HCT116 (cell line): ENCODE measurements at regions not wholly inside any gene's neighbourhood (a gene's known extent, or its start where the extent isn't known, plus 50 kb on each side); places are given as distances from the start of the nearest gene placed in this dataset.

Source experiments
- ATAC-seq: fragments of 200-7000 bp; cut with Tn5 transposase; 2 replicates; pipeline ENCODE4 v1.9.1; 2020; ENCODE audit warnings: mild to moderate bottlenecking, moderate library complexity
- BruUV-seq: library from RNA; stranded (reverse); fragments of 400-500 nt; replicated peaks from 2 replicates; lab custom pipeline; 2021; lab: Mats Ljungman, UMichigan
- CTCF ChIA-PET: fragments of 300-600 bp; sonication (Branson Sonifier 250); formaldehyde crosslinking; loops from one replicate; lab custom pipeline; 2021; ENCODE audit warnings: antibody characterized with exemption; lab: Charles Lee
- POLR2A ChIA-PET: fragments of 300-600, 350-600 bp; sonication (Branson Sonifier 250); formaldehyde crosslinking; loops from one replicate; lab custom pipeline; 2021; ENCODE audit warnings: antibody characterized with exemption; lab: Charles Lee
- RAD21 ChIA-PET, 2 experiments: fragments of 300-600 bp; sonication (Branson Sonifier 250); formaldehyde crosslinking; loops; one replicate each; lab custom pipeline; 2023; ENCODE audit warnings: low total read pairs in 2 of 2; ENCODE audit not compliant: uncharacterized antibody in 2 of 2, unreplicated experiment in 2 of 2, low non-redundant PET in 1 of 2; lab: Charles Lee
- DNase-seq: peaks from one replicate; pipeline ENCODE4 v3.0.0-alpha.2; 2010; ENCODE audit warnings: low read depth, low spot score
- H2AFZ ChIP-seq: fragments of 200-600 bp; shearing (Covaris generic), sonication (generic); 2 replicates; pipeline ENCODE4 v1.6.1; 2017; ENCODE audit warnings: low read depth, mixed run types, mixed read lengths, antibody characterized with exemption, low read length; ENCODE audit not compliant: poor library complexity, severe bottlenecking
- H3K27ac ChIP-seq: 2 replicates; pipeline ENCODE4 v1.5.1; 2012; ENCODE audit warnings: low read depth, low read length
- H3K27me3 ChIP-seq: fragments of 200-600 bp; sonication (generic); 2 replicates; pipeline ENCODE4 v1.6.1; 2016; ENCODE audit warnings: mixed run types, low read length, mixed read lengths; ENCODE audit not compliant: insufficient read depth
- H3K36me3 ChIP-seq, 2 experiments: fragments of 200-500 bp in 1 of 2; fragments of 200-600 bp in 1 of 2; sonication (Bioruptor generic) in 1 of 2; sonication (generic) in 1 of 2; 2 replicates each; pipeline versions ENCODE4 v1.5.1 to v1.6.1; 2014 to 2016; ENCODE audit warnings: low read length in 2 of 2, inconsistent platforms in 1 of 2, mixed read lengths in 1 of 2, mixed run types in 1 of 2; ENCODE audit not compliant: insufficient read depth in 2 of 2, control insufficient read depth in 1 of 2
- H3K4me1 ChIP-seq, 2 experiments: fragments of 200-600 bp in 1 of 2; sonication (generic) in 1 of 2; 2 replicates each; pipeline versions ENCODE4 v1.5.1 to v1.6.1; 2012 to 2017; ENCODE audit warnings: low read length in 2 of 2, inconsistent platforms in 1 of 2, mild to moderate bottlenecking in 1 of 2, mixed read lengths in 1 of 2, mixed run types in 1 of 2, moderate library complexity in 1 of 2; ENCODE audit not compliant: insufficient read depth in 2 of 2, control insufficient read depth in 1 of 2
- H3K4me2 ChIP-seq: fragments of 200-600 bp; sonication (generic); 2 replicates; pipeline ENCODE4 v1.6.1; 2017; ENCODE audit warnings: mixed run types, low read length, mixed read lengths
- H3K4me3 ChIP-seq, 2 experiments: fragments of 200-600 bp in 1 of 2; sonication (generic) in 1 of 2; replicated peaks in 1 of 2; 2 replicates each; pipeline ENCODE4 v1.5.1; 2011 to 2016; ENCODE audit warnings: low read length in 2 of 2, control low read depth in 1 of 2, low read depth in 1 of 2, mild to moderate bottlenecking in 1 of 2, mixed read lengths in 1 of 2, mixed run types in 1 of 2
- H3K79me2 ChIP-seq: fragments of 200-600 bp; sonication (generic); 2 replicates; pipeline ENCODE4 v1.6.1; 2017; ENCODE audit warnings: mild to moderate bottlenecking, mixed run types, low read length, moderate library complexity, mixed read lengths; ENCODE audit not compliant: insufficient read depth
- H3K9ac ChIP-seq: fragments of 200-600 bp; sonication (generic); 2 replicates; pipeline ENCODE4 v1.6.1; 2016; ENCODE audit warnings: low read length, mixed read lengths
- H3K9me2 ChIP-seq: fragments of 200-600 bp; sonication (generic), shearing (Covaris generic); 2 replicates; pipeline ENCODE4 v1.6.1; 2017; ENCODE audit warnings: mixed run types, mild to moderate bottlenecking, moderate library complexity; ENCODE audit not compliant: insufficient read depth
- H3K9me3 ChIP-seq, 2 experiments: fragments of 200-500 bp in 1 of 2; fragments of 200-600 bp in 1 of 2; sonication (Bioruptor generic) in 1 of 2; sonication (generic) in 1 of 2; 2 replicates each; pipeline ENCODE4 v1.6.1; 2014 to 2017; ENCODE audit warnings: low read length in 2 of 2, mixed read lengths in 2 of 2, inconsistent platforms in 1 of 2, low read depth in 1 of 2, mild to moderate bottlenecking in 1 of 2, mixed run types in 1 of 2, moderate library complexity in 1 of 2; ENCODE audit not compliant: control insufficient read depth in 1 of 2, insufficient read depth in 1 of 2
- H4K20me1 ChIP-seq: fragments of 200-600 bp; sonication (generic), shearing (Covaris generic); 2 replicates; pipeline ENCODE4 v1.6.1; 2017; ENCODE audit warnings: mixed run types, mild to moderate bottlenecking, moderate library complexity; ENCODE audit not compliant: insufficient read depth
- CEBPB ChIP-seq: IDR thresholded peaks from 2 replicates; pipeline ENCODE4 v1.6.1; 2012; ENCODE audit warnings: low read depth
- EGR1 ChIP-seq: IDR thresholded peaks from 2 replicates; pipeline ENCODE4 v1.6.1; 2012; ENCODE audit warnings: low read depth
- EZH2 ChIP-seq: fragments of 200-600 bp; sonication (generic); IDR thresholded peaks from 2 replicates; pipeline ENCODE4 v1.6.1; 2017; ENCODE audit warnings: antibody characterized with exemption, mixed run types
- EZH2phosphoT487 ChIP-seq: fragments of 200-600 bp; IDR thresholded peaks from 2 replicates; pipeline ENCODE4 v1.6.1; 2018; ENCODE audit warnings: antibody characterized with exemption, borderline replicate concordance
- FOSL1 ChIP-seq: IDR thresholded peaks from 2 replicates; pipeline ENCODE4 v1.6.1; 2012; ENCODE audit warnings: low read depth
- JUND ChIP-seq: IDR thresholded peaks from 2 replicates; pipeline ENCODE4 v1.6.1; 2012
- POLR2A ChIP-seq: IDR thresholded peaks from 2 replicates; pipeline ENCODE4 v1.7.0; 2011; ENCODE audit warnings: borderline replicate concordance; ENCODE audit not compliant: insufficient read depth, insufficient read length; ENCODE audit errors: extremely low read depth
- POLR2AphosphoS5 ChIP-seq: IDR thresholded peaks from 2 replicates; pipeline ENCODE4 v1.6.1; 2011; ENCODE audit warnings: mild to moderate bottlenecking, low read depth, low read length, moderate library complexity
- RAD21 ChIP-seq: IDR thresholded peaks from 2 replicates; pipeline ENCODE4 v1.6.1; 2012; ENCODE audit warnings: low read depth, mild to moderate bottlenecking
- REST ChIP-seq: IDR thresholded peaks from 2 replicates; pipeline ENCODE4 v1.6.1; 2012; ENCODE audit warnings: low read depth
- SIN3A ChIP-seq: IDR thresholded peaks from 2 replicates; pipeline ENCODE4 v1.6.1; 2012; ENCODE audit warnings: low read depth
- SP1 ChIP-seq: IDR thresholded peaks from 2 replicates; pipeline ENCODE4 v1.6.1; 2012; ENCODE audit warnings: low read depth
- SRF ChIP-seq: IDR thresholded peaks from 2 replicates; pipeline ENCODE4 v1.6.1; 2012; ENCODE audit warnings: low read depth
- TCF7L2 ChIP-seq: IDR thresholded peaks from 2 replicates; pipeline ENCODE4 v1.7.0; 2011; ENCODE audit warnings: borderline replicate concordance, inconsistent platforms; ENCODE audit not compliant: insufficient read depth, insufficient read length; ENCODE audit errors: extremely low read depth
- ZFX ChIP-seq: fragments of 450-650 bp; IDR thresholded peaks from 2 replicates; pipeline ENCODE4 v1.6.1; 2017
- ZNF274 ChIP-seq: fragments of 200-500 bp; sonication (Bioruptor generic); IDR thresholded peaks from 2 replicates; pipeline ENCODE4 v1.6.1; 2014; ENCODE audit warnings: mild to moderate bottlenecking, low read depth, low read length, inconsistent platforms
- intact Hi-C: fragments of 100-400 bp; cut with micrococcal nuclease; formaldehyde crosslinking; loops from 2 replicates; pipeline ENCODE4 v1.10.0; 2022
- TF ChIP-seq, protein P1 (sequence below), 3 experiments: fragments of 200-600 bp in 1 of 3; sonication (generic) in 1 of 3; IDR thresholded peaks in 2 of 3; conservative IDR thresholded peaks in 1 of 3; 2 replicates each; pipeline ENCODE4 v1.5.1; 2012 to 2017; ENCODE audit warnings: low read depth in 2 of 3, low read length in 2 of 3, antibody characterized with exemption in 1 of 3, borderline replicate concordance in 1 of 3, control low read depth in 1 of 3, mild to moderate bottlenecking in 1 of 3, mixed read lengths in 1 of 3, mixed run types in 1 of 3, moderate library complexity in 1 of 3; ENCODE audit not compliant: insufficient read depth in 1 of 3
- TF ChIP-seq, protein P2 (sequence below): IDR thresholded peaks from 2 replicates; pipeline ENCODE4 v1.6.1; 2012
- TF ChIP-seq, protein P3 (sequence below): IDR thresholded peaks from 2 replicates; pipeline ENCODE4 v1.6.1; 2012
- TF ChIP-seq, protein P4 (sequence below): IDR thresholded peaks from 2 replicates; pipeline ENCODE4 v1.6.1; 2011; ENCODE audit warnings: mild to moderate bottlenecking, low read length, moderate library complexity; ENCODE audit not compliant: insufficient replicate concordance; ENCODE audit errors: extremely low read depth

- Histone ChIP-seq H3K79me2 (no peaks in the 10 kb centered on the region), H3K27me3 (no peaks in the 10 kb centered on the region), H3K4me1 (peaks cover 12 to 21% of the 10 kb centered on the region in 2 experiments; a peak in 3 of 4 replicates), H3K4me3 (no peak overlapping the region)
- no peak for ATAC-seq
- no peak for TF ChIP-seq SIN3A
- TF ChIP-seq, protein P1, sequence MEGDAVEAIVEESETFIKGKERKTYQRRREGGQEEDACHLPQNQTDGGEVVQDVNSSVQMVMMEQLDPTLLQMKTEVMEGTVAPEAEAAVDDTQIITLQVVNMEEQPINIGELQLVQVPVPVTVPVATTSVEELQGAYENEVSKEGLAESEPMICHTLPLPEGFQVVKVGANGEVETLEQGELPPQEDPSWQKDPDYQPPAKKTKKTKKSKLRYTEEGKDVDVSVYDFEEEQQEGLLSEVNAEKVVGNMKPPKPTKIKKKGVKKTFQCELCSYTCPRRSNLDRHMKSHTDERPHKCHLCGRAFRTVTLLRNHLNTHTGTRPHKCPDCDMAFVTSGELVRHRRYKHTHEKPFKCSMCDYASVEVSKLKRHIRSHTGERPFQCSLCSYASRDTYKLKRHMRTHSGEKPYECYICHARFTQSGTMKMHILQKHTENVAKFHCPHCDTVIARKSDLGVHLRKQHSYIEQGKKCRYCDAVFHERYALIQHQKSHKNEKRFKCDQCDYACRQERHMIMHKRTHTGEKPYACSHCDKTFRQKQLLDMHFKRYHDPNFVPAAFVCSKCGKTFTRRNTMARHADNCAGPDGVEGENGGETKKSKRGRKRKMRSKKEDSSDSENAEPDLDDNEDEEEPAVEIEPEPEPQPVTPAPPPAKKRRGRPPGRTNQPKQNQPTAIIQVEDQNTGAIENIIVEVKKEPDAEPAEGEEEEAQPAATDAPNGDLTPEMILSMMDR (IDR thresholded peaks at IDR 0.05 in 2 of 3, conservative IDR thresholded peaks at IDR 0.05 in 1 of 3; ENCODE audit: borderline replicate concordance in 1 of 3, insufficient read depth in 1 of 3, low read depth in 2 of 3, low read length in 2 of 3), result no peak
- TF ChIP-seq JUND, result no peak
- TF ChIP-seq, protein P2, sequence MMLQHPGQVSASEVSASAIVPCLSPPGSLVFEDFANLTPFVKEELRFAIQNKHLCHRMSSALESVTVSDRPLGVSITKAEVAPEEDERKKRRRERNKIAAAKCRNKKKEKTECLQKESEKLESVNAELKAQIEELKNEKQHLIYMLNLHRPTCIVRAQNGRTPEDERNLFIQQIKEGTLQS, result no peak
- TF ChIP-seq ZNF274, result no peak
- no peak for TF ChIP-seq RAD21
- no peak for TF ChIP-seq ZFX
- TF ChIP-seq FOSL1, result no peak
- TF ChIP-seq EZH2, result no peak
- no peak for TF ChIP-seq SP1
- TF ChIP-seq CEBPB, result no peak
- no peak for TF ChIP-seq EGR1
- TF ChIP-seq, protein P3, sequence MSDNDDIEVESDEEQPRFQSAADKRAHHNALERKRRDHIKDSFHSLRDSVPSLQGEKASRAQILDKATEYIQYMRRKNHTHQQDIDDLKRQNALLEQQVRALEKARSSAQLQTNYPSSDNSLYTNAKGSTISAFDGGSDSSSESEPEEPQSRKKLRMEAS, result no peak
- TF ChIP-seq EZH2phosphoT487, result no peak
- TF ChIP-seq TCF7L2, result no peak
- TF ChIP-seq, protein P4, sequence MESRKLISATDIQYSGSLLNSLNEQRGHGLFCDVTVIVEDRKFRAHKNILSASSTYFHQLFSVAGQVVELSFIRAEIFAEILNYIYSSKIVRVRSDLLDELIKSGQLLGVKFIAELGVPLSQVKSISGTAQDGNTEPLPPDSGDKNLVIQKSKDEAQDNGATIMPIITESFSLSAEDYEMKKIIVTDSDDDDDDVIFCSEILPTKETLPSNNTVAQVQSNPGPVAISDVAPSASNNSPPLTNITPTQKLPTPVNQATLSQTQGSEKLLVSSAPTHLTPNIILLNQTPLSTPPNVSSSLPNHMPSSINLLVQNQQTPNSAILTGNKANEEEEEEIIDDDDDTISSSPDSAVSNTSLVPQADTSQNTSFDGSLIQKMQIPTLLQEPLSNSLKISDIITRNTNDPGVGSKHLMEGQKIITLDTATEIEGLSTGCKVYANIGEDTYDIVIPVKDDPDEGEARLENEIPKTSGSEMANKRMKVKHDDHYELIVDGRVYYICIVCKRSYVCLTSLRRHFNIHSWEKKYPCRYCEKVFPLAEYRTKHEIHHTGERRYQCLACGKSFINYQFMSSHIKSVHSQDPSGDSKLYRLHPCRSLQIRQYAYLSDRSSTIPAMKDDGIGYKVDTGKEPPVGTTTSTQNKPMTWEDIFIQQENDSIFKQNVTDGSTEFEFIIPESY, result no peak
- TF ChIP-seq SRF, result no peak
- no peak for TF ChIP-seq REST
- no peak for TF ChIP-seq POLR2AphosphoS5
- TF ChIP-seq POLR2A, result no peak
- TF ChIP-seq, all 23 proteins: peak for 0
- H2AFZ ChIP-seq, result no peak overlapping the region
- H3K4me2 ChIP-seq, result no peak overlapping the region
- POLR2A ChIA-PET, result no interaction called here
- no peaks in the 10 kb centered on the region for H3K36me3 ChIP-seq
- H4K20me1 ChIP-seq, result no peaks in the 10 kb centered on the region
- CTCF ChIA-PET, result no interaction called here
- H3K9me3 ChIP-seq, result no peaks in the 10 kb centered on the region
- RAD21 ChIA-PET, result no interaction called here
- no peak overlapping the region for H3K9ac ChIP-seq
- BruUV-seq, result no TSS peak
- intact Hi-C loops, result no loop called here
- H3K9me2 ChIP-seq, result no peaks in the 10 kb centered on the region
- no peak for DNase-seq
- H3K27ac ChIP-seq, result no peak overlapping the region
Observed at GRCh38 chr2:136251197-136251884, 133.4 kb upstream of the CXCR4 start.
